Urinary bladder (tissue), 3 donors: ENCODE measurements at regions not wholly inside any gene's neighbourhood (a gene's known extent, or its start where the extent isn't known, plus 50 kb on each side); places are given as distances from the start of the nearest gene placed in this dataset.
"Not testable (repeated sequence)": the region's sequence is repeated elsewhere in the genome, so short reads cannot be mapped to it uniquely, and the experiment has no call there.

ENCODE experiments used
- DNase-seq: peaks from one replicate; pipeline ENCODE4 v3.0.0-alpha.2; 2015; ENCODE audit errors: extremely low spot score
- H3K27ac ChIP-seq: one replicate; pipeline ENCODE4 v1.5.1; 2013; ENCODE audit warnings: low read depth, mild to moderate bottlenecking, moderate library complexity
- H3K36me3 ChIP-seq: one replicate; pipeline ENCODE4 v1.6.1; 2013; ENCODE audit warnings: mild to moderate bottlenecking, moderate library complexity; ENCODE audit not compliant: insufficient read depth
- H3K4me1 ChIP-seq: one replicate; pipeline ENCODE4 v1.6.1; 2013; ENCODE audit warnings: mild to moderate bottlenecking, moderate library complexity; ENCODE audit not compliant: insufficient read depth
- H3K4me3 ChIP-seq: one replicate; pipeline ENCODE4 v1.5.1; 2013; ENCODE audit warnings: low read depth, low read length
- WGBS: extraction: QIAGEN DNeasy Blood & Tissue Kit; methylation state at CpG from one replicate; pipeline ENCODE4 v1.1.7; 2013; 5-methylcytosine and 5-hydroxymethylcytosine counted together
- donor health status: healthy with polysubstance abuse.
- donor health status: healthy.

- Histone ChIP-seq H3K4me3 (no peak overlapping the region), H3K4me1 (no peaks in the 10 kb centered on the region), H3K27ac (no peak overlapping the region), H3K36me3 (no peaks in the 10 kb centered on the region)
- no peak for DNase-seq
- WGBS = 92% methylated on average over 14 of the region's 14 CpGs
These were observed 71.0 kb upstream of the FAM171A1 start for GRCh38 chr10:15442056-15442455.

- Histone ChIP-seq H3K36me3 (no peaks in the 10 kb centered on the region), H3K4me3 (no peak overlapping the region), H3K4me1 (no peaks in the 10 kb centered on the region), H3K27ac (no peak overlapping the region)
- DNase-seq = no peak
- WGBS = 88% methylated on average over 9 of the region's 9 CpGs
These were observed 69.2 kb upstream of the FAM171A1 start for GRCh38 chr10:15440204-15440711.

- 3% methylated on average over 12 of the region's 12 CpGs for WGBS
- no peaks in the 10 kb centered on the region for H3K36me3 ChIP-seq
- H3K27ac ChIP-seq = peak overlapping the region; percentile 11
- H3K4me3 ChIP-seq = peak overlapping the region; percentile 3
- DNase-seq = no peak
- no peaks in the 10 kb centered on the region for H3K4me1 ChIP-seq
These were observed 68.3 kb upstream of the FAM171A1 start for GRCh38 chr10:15439341-15439842.

- WGBS = 70% methylated on average over 5 of the region's 5 CpGs
- Histone ChIP-seq H3K4me1 (no peaks in the 10 kb centered on the region), H3K4me3 (no peak overlapping the region), H3K27ac (no peak overlapping the region), H3K36me3 (no peaks in the 10 kb centered on the region)
- no peak for DNase-seq
These were observed 65.6 kb upstream of the FAM171A1 start for GRCh38 chr10:15436696-15437095.

- DNase-seq = no peak
- WGBS = 13% methylated on average over 9 of the region's 9 CpGs
- Histone ChIP-seq H3K36me3 (no peaks in the 10 kb centered on the region), H3K27ac (no peak overlapping the region), H3K4me1 (no peaks in the 10 kb centered on the region), H3K4me3 (peak overlapping the region; percentile 38)
These were observed 62.9 kb upstream of the FAM171A1 start for GRCh38 chr10:15433850-15434537.

GRCh38 chr10:15432266-15432665 lies 61.2 kb upstream of the FAM171A1 start:
- no peaks in the 10 kb centered on the region for H3K4me1 ChIP-seq

GRCh38 chr10:15430969-15431771 lies 60.1 kb upstream of the FAM171A1 start:
- 76% methylated on average over 7 of the region's 7 CpGs for WGBS

More at GRCh38 chr10:15432266-15432665, 61.2 kb upstream of the FAM171A1 start:
- Histone ChIP-seq H3K4me3 (no peak overlapping the region), H3K36me3 (no peaks in the 10 kb centered on the region), H3K27ac (no peak overlapping the region)
- 70% methylated on average over 7 of the region's 7 CpGs for WGBS
- DNase-seq = no peak

GRCh38 chr10:15428681-15429080 lies 57.6 kb upstream of the FAM171A1 start:
- no peak for DNase-seq
- 78% methylated on average over 2 of the region's 2 CpGs for WGBS
- no peaks in the 10 kb centered on the region for H3K36me3 ChIP-seq
- H3K4me3 ChIP-seq = no peak overlapping the region
- no peaks in the 10 kb centered on the region for H3K4me1 ChIP-seq
- H3K27ac ChIP-seq = no peak overlapping the region

More at GRCh38 chr10:15430969-15431771, 60.1 kb upstream of the FAM171A1 start:
- no peaks in the 10 kb centered on the region for H3K36me3 ChIP-seq
- H3K27ac ChIP-seq = no peak overlapping the region
- no peak for DNase-seq
- H3K4me1 ChIP-seq = no peaks in the 10 kb centered on the region
- H3K4me3 ChIP-seq = no peak overlapping the region

- 29% methylated on average over 5 of the region's 5 CpGs for WGBS
- peak; percentile 48 for DNase-seq
- no peaks in the 10 kb centered on the region for H3K4me1 ChIP-seq
- H3K36me3 ChIP-seq = no peaks in the 10 kb centered on the region
- no peak overlapping the region for H3K27ac ChIP-seq
- no peak overlapping the region for H3K4me3 ChIP-seq
These were observed 56.8 kb upstream of the FAM171A1 start for GRCh38 chr10:15427843-15428414.

- no peak overlapping the region for H3K27ac ChIP-seq
- H3K36me3 ChIP-seq = no peaks in the 10 kb centered on the region
- WGBS = 93% methylated on average over 15 of the region's 15 CpGs
These were observed 55.5 kb upstream of the FAM171A1 start for GRCh38 chr10:15426558-15426957.

GRCh38 chr10:15426115-15426514 lies 55.0 kb upstream of the FAM171A1 start:
- WGBS = 94% methylated on average over 29 of the region's 29 CpGs
- Histone ChIP-seq H3K4me3 (no peak overlapping the region), H3K27ac (no peak overlapping the region), H3K36me3 (no peaks in the 10 kb centered on the region), H3K4me1 (no peaks in the 10 kb centered on the region)
- DNase-seq = no peak

More at GRCh38 chr10:15426558-15426957, 55.5 kb upstream of the FAM171A1 start:
- no peak for DNase-seq
- no peak overlapping the region for H3K4me3 ChIP-seq
- H3K4me1 ChIP-seq = no peaks in the 10 kb centered on the region

- not testable (repeated sequence) for H3K27ac ChIP-seq, H3K36me3 ChIP-seq, H3K4me3 ChIP-seq, H3K4me1 ChIP-seq, DNase-seq
- WGBS = 94% methylated on average over 4 of the region's 4 CpGs
These were observed 50.8 kb upstream of the FAM171A1 start for GRCh38 chr10:15421875-15422274.
